Heart right ventricle (tissue), 16 donors: ENCODE measurements at regions not wholly inside any gene's neighbourhood (a gene's known extent, or its start where the extent isn't known, plus 50 kb on each side); places are given as distances from the start of the nearest gene placed in this dataset.

ENCODE experiments used
- ATAC-seq, 8 donors: fragments of 200-7000 bp; cut with Tn5 transposase; one replicate each; pipeline ENCODE4 v1.9.1; 2020; ENCODE audit warnings: mild to moderate bottlenecking in 8 of 8, moderate library complexity in 8 of 8, moderate number of reproducible peaks in 1 of 8
- DNase-seq, 2 donors: peaks; one replicate each; pipeline ENCODE4 v3.0.0-alpha.2; 2020
- H3K27ac ChIP-seq, 10 donors: fragments of 200-600 bp; sonication (generic) in 2 of 10; one replicate each; pipeline versions ENCODE4 v1.5.0 to v1.8.0; 2020 to 2022; ENCODE audit warnings: mild to moderate bottlenecking in 3 of 10
- H3K27me3 ChIP-seq, 7 donors: fragments of 200-600 bp; one replicate each; pipeline ENCODE4 v1.8.0; 2021 to 2022; ENCODE audit warnings: mild to moderate bottlenecking in 2 of 7
- H3K36me3 ChIP-seq, 9 donors: fragments of 200-600 bp; sonication (generic) in 1 of 9; one replicate each; pipeline versions ENCODE4 v1.5.0 to v1.8.0; 2020 to 2022; ENCODE audit warnings: mild to moderate bottlenecking in 2 of 9
- H3K4me1 ChIP-seq, 9 donors: fragments of 200-600 bp; sonication (generic) in 1 of 9; one replicate each; pipeline versions ENCODE4 v1.5.0 to v1.8.0; 2020 to 2022; ENCODE audit warnings: mild to moderate bottlenecking in 4 of 9
- H3K4me3 ChIP-seq, 10 donors: fragments of 200-600 bp; sonication (generic) in 2 of 10; one replicate each; pipeline versions ENCODE4 v1.5.0 to v1.8.0; 2020 to 2022; ENCODE audit warnings: mild to moderate bottlenecking in 7 of 10, moderate library complexity in 2 of 10
- H3K9me3 ChIP-seq, 11 donors: fragments of 200-600 bp in 10 of 11; sonication (generic) in 2 of 11; one replicate each; pipeline versions ENCODE4 v1.5.0 to v1.8.0; 2013 to 2022; ENCODE audit warnings: mild to moderate bottlenecking in 2 of 11, control low read depth in 1 of 11, moderate library complexity in 1 of 11
- CTCF ChIP-seq, 9 donors: fragments of 200-600 bp; sonication (generic) in 2 of 9; IDR thresholded peaks; one replicate each; pipeline versions ENCODE4 v1.5.0 to v1.8.0; 2021 to 2022; ENCODE audit warnings: antibody characterized with exemption in 9 of 9, mild to moderate bottlenecking in 5 of 9, moderate library complexity in 1 of 9
- WGBS, 2 donors: extraction: QIAGEN DNeasy Blood & Tissue Kit; methylation state at CpG; one replicate each; pipeline ENCODE4 v1.1.7; 2013; ENCODE audit warnings: inconsistent platforms in 1 of 2; 5-methylcytosine and 5-hydroxymethylcytosine counted together
- intact Hi-C, 10 donors: fragments of 100-400 bp; cut with DNase I; formaldehyde crosslinking; loops; one replicate each; pipeline versions ENCODE4 v1.11.1 to v1.14.2; 2022
- donor health status: Arrhythmogenic right ventricular cardiomyopathy.
- donor health status: ischemic (EF 13 %, LVEDD 7.1; RV severe dilation, severe dysfunction).
- donor health status: healthy with polysubstance abuse.
- donor health status: DM: no; HTN: yes; CAD: no.
- donor health status: DM: no; HTN: no; CAD: no.
- donor health status: ischemic (EF 25% LVEDD 6.9; RV normal size, moderate dysfunction).
- donor health status: ischemic (EF 25% LVEDD 5.7; RV mildly dilated, moderate dysfunction).
- donor health status: healthy.
- donor health status: DM: yes; HTN: yes; CAD: no.
- donor health status: Ischemic cardiomyopathy.
- donor health status: ischemic (EF 35%, LVEDD 5.7; RV mildly dilated, moderate dysfunction).
- donor health status: nonischemic (EF 11% LVEDD 7.7; RV severe dilation, severe dysfunction).
- donor health status: DM: yes; HTN: yes; CAD: no.
- donor health status: PGD.
- donor health status: ischemic (EF 29% LVEDD 5.4; RV normal size, mild dysfunction).
- donor health status: nonischemic (EF 23%, LVEDD 6.1; RV moderate dilation, normal function).

GRCh38 chr3:152203652-152204051 is 65.1 kb upstream of the MBNL1 start:
- peak overlapping the region in 8 of 10 donors; percentile 8 to 91 (median 56) for H3K27ac ChIP-seq
- WGBS, 2 donors, result 75 to 82% methylated on average over 1 of the region's 1 CpG
- intact Hi-C loops, result loop anchor here in 2 of 10 donors (5.0 kb wide), 1 partner anchor 64 kb away; the partner anchor contains the start of gene MBNL1 (in 2 of the 2)

GRCh38 chr3:152204218-152204617 is 64.5 kb upstream of the MBNL1 start:
- Histone ChIP-seq H3K4me3 (peak overlapping the region in 7 of 10 donors; percentile 9 to 49 (median 20)), H3K9me3 (no peaks in the 10 kb centered on the region), H3K27me3 (no peaks in the 10 kb centered on the region), H3K36me3 (no peaks in the 10 kb centered on the region), H3K4me1 (peaks cover 0 to 63% (median 25%) of the 10 kb centered on the region in 9 donors), H3K27ac (peak overlapping the region in 6 of 10 donors; percentile 1 to 91 (median 58))
- WGBS, 2 donors, result 79 to 90% methylated on average over 2 of the region's 2 CpGs
- DNase-seq (no peak), ATAC-seq (no peak)
- TF ChIP-seq CTCF (IDR thresholded peaks at IDR 0.05), result no peak
- intact Hi-C loops, result loop anchor here in 2 of 10 donors (5.0 kb wide), 1 partner anchor 63 kb away; the partner anchor contains the start of gene MBNL1 (in 2 of the 2)

More at GRCh38 chr3:152203652-152204051, 65.1 kb upstream of the MBNL1 start:
- peaks cover 0 to 68% (median 25%) of the 10 kb centered on the region in 9 donors for H3K4me1 ChIP-seq
- H3K36me3 ChIP-seq, result no peaks in the 10 kb centered on the region
- ATAC-seq (no peak), DNase-seq (no peak)
- peak overlapping the region in 8 of 10 donors; percentile 0 to 49 (median 19) for H3K4me3 ChIP-seq
- no peak for TF ChIP-seq CTCF (IDR thresholded peaks at IDR 0.05)
- no peaks in the 10 kb centered on the region for H3K9me3 ChIP-seq
- no peaks in the 10 kb centered on the region for H3K27me3 ChIP-seq

- peak in 5 of 8 donors; percentile 22 to 66 (median 48) for ATAC-seq
- peaks cover 0 to 55% (median 20%) of the 10 kb centered on the region in 9 donors for H3K4me1 ChIP-seq
- intact Hi-C loops, result no loop called here
Observed at GRCh38 chr3:152205097-152205593, 63.6 kb upstream of the MBNL1 start.

GRCh38 chr3:152206243-152206760 is 62.4 kb upstream of the MBNL1 start:
- Histone ChIP-seq H3K27me3 (no peaks in the 10 kb centered on the region), H3K27ac (peak overlapping the region in 1 of 10 donors; percentile 91), H3K4me3 (no peak overlapping the region), H3K36me3 (no peaks in the 10 kb centered on the region), H3K4me1 (peaks cover 0 to 43% (median 13%) of the 10 kb centered on the region in 9 donors), H3K9me3 (no peaks in the 10 kb centered on the region)
- ATAC-seq (no peak), DNase-seq (no peak)
- WGBS, 2 donors, result 94 to 95% methylated on average over 3 of the region's 3 CpGs
- intact Hi-C loops, result no loop called here
- TF ChIP-seq CTCF (IDR thresholded peaks at IDR 0.05), result no peak

More at GRCh38 chr3:152205097-152205593, 63.6 kb upstream of the MBNL1 start:
- H3K36me3 ChIP-seq, result no peaks in the 10 kb centered on the region
- H3K27ac ChIP-seq, result peak overlapping the region in 4 of 10 donors; percentile 56 to 91 (median 60)
- WGBS, 2 donors, result 88 to 91% methylated on average over 3 of the region's 3 CpGs
- no peaks in the 10 kb centered on the region for H3K9me3 ChIP-seq
- peak overlapping the region in 6 of 10 donors; percentile 11 to 49 (median 26) for H3K4me3 ChIP-seq
- no peaks in the 10 kb centered on the region for H3K27me3 ChIP-seq
- TF ChIP-seq CTCF (IDR thresholded peaks at IDR 0.05), result no peak
- DNase-seq, result no peak
